Activated T-cell treated with anti-CD3 and anti-CD28 coated beads, Interleukin-2, amount 50 U/mL, for 4 hours (primary cell): ENCODE measurements at regions not wholly inside any gene's neighbourhood (a gene's known extent, or its start where the extent isn't known, plus 50 kb on each side); places are given as distances from the start of the nearest gene placed in this dataset.

ENCODE experiments used
- ATAC-seq, 2 donors: fragments of 200-7000 bp; cut with Tn5 transposase; one replicate each; pipeline ENCODE4 v1.10.0; 2021
- DNase-seq: peaks from one replicate; pipeline ENCODE4 v3.0.0-alpha.2; 2020
- H3K27me3 Mint-ChIP-seq: one replicate; pipeline ENCODE4 v1.8.0; 2021; ENCODE audit warnings: low read depth, mixed read lengths
- H3K36me3 Mint-ChIP-seq: one replicate; pipeline ENCODE4 v1.8.0; 2022; ENCODE audit warnings: mixed read lengths; ENCODE audit not compliant: insufficient read depth
- H3K4me1 Mint-ChIP-seq: one replicate; pipeline ENCODE4 v1.8.0; 2021; ENCODE audit warnings: low read depth, mixed read lengths
- H3K4me3 Mint-ChIP-seq: one replicate; pipeline ENCODE4 v1.8.0; 2021; ENCODE audit warnings: mild to moderate bottlenecking, moderate library complexity, mixed read lengths
- H3K9me3 Mint-ChIP-seq: one replicate; pipeline ENCODE4 v1.8.0; 2021; ENCODE audit warnings: mixed read lengths

DNA sequence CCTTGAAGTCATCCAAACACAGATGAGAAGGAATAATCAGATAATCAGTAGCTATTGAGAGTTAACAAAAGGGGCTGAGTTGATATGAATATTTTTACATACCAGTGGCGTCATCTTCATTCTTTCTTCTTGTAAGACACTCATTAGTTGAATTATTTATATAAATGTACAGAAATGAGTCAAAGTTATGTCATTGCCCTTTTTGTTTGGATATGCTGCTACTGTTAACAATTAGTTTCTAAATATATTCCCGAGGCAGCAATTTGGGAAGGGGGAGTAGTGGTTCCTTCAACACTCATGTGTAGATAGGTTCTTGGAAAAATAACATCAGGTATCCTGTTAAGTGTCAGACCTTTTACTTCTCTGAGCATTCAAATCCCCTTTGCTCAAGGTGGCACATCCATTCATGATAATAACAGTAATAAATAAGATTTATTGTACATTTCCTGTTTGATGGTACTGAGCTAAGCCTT lies 436.6 kb downstream of the SPRY1 start:
- no peaks in the 10 kb centered on the region for H3K4me1 Mint-ChIP-seq
- no peaks in the 10 kb centered on the region for H3K27me3 Mint-ChIP-seq
- H3K4me3 Mint-ChIP-seq: no peak overlapping the region
- DNase-seq: no peak
- no peaks in the 10 kb centered on the region for H3K36me3 Mint-ChIP-seq
- ATAC-seq: no peak
- no peaks in the 10 kb centered on the region for H3K9me3 Mint-ChIP-seq

DNA sequence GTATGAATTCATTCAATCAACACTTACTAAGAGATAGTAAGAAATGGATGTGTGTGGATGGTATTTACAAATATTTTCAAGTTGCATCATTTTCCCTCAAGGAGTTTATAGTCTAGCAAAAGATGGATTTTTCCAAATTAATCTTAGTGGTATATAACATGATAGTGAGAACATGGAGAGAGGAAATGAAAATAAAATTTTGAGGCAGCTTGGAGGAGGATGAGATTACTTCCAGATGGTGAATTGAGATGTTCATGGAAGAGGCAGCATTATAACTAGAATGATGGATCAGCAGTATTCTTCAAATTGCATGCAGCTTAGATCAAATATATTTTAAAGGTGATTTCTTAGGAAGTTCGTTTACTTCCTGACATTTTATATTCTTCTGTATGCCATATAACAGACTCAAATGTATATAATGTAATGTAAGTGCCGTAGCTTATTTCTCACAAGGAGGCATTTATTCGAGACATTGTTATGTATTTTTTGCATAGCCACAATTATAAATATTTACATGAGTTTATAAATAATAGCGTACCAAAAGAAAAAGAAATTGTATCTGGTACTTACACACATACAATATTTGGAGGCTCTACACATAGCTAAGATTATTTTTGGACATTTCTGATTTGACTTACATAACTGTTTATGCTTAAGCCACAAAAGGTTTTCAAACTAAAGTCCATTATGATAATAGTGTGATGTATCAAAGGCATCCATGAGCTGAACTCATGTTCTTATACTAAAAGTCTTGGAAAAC lies 439.4 kb downstream of the SPRY1 start:
- Mint-ChIP-seq H3K36me3 (no peaks in the 10 kb centered on the region), H3K27me3 (no peaks in the 10 kb centered on the region), H3K9me3 (no peaks in the 10 kb centered on the region), H3K4me1 (no peaks in the 10 kb centered on the region), H3K4me3 (no peak overlapping the region)
- ATAC-seq (no peak), DNase-seq (no peak)

DNA sequence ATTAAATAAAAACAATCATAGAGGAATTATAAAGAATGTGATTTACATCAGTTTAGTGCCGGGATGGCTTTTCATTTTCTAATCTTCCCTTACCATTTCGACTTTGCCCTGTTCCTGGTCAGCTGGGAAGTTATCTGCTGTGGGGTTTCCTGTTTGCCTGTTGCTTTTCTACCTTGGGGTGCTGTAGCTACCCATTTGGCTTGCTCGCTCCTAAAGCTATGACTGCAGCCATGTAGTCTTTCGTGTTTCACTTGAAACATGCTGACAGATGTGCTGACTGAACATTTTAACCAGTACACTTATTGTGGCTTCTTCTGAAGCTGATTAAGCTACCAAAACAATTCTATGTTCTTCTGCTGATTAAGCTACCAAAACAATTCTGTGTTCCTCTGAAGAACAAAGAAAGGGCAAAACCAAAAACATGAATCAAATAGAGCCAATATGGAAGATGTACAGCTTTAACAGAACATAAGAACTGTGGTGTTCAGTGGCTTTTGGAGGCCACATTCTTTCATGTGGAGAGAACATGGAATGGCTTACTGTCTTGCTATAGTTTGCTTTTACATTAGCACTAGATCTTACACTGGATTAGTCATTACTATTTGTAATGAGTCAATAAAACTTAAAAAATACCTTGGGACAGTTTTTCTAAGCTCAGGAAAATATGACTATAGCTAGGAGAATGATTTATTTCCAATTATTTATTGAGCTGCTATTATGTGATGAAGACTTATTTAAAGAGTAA lies 440.4 kb downstream of the SPRY1 start:
- no peaks in the 10 kb centered on the region for H3K9me3 Mint-ChIP-seq
- H3K36me3 Mint-ChIP-seq: no peaks in the 10 kb centered on the region
- ATAC-seq (no peak), DNase-seq (no peak)
- H3K27me3 Mint-ChIP-seq: no peaks in the 10 kb centered on the region
- H3K4me3 Mint-ChIP-seq: no peak overlapping the region
- H3K4me1 Mint-ChIP-seq: no peaks in the 10 kb centered on the region

DNA sequence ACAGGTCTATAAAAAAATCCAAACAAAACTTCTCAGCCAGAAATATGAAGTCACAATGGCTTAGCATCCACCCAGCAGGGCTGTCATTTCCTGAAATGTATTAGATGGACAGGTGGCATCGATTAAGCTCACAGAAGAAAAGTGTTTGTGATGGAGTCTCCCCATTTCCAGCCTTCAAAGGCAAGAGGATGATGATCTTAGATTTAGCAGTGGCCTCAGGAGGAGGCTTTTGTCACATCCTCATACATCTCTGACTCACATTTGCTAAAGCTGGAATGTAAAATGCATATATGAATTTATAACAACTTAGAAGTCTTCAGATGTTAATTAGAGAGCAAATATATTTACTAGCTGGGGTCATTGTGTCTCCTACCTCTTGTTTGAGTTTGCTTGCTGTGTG lies 441.9 kb downstream of the SPRY1 start:
- Mint-ChIP-seq H3K9me3 (no peaks in the 10 kb centered on the region), H3K36me3 (no peaks in the 10 kb centered on the region), H3K27me3 (no peaks in the 10 kb centered on the region), H3K4me3 (no peak overlapping the region), H3K4me1 (no peaks in the 10 kb centered on the region)
- ATAC-seq: no peak
- no peak for DNase-seq

DNA sequence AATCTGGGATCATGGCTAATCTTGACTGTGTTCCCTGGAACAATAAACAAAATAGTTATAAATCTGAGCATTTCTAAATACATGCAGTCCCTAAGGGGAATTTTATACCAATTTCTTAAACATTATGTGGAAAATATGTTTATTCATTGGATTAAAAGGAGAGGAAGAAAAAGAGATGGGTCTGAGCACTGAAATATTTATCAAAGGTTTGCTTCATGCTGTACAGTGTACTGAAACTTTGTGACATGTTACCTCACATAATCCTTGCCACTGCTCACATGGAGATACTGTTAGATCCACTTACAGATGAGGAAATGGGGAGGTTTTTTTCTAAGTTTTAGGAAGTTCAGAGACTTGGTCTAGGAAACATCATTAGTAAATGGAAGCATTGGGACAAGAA lies 443.6 kb downstream of the SPRY1 start:
- Mint-ChIP-seq H3K27me3 (no peaks in the 10 kb centered on the region), H3K4me3 (no peak overlapping the region), H3K9me3 (no peaks in the 10 kb centered on the region), H3K4me1 (no peaks in the 10 kb centered on the region), H3K36me3 (no peaks in the 10 kb centered on the region)
- ATAC-seq (no peak), DNase-seq (no peak)

DNA sequence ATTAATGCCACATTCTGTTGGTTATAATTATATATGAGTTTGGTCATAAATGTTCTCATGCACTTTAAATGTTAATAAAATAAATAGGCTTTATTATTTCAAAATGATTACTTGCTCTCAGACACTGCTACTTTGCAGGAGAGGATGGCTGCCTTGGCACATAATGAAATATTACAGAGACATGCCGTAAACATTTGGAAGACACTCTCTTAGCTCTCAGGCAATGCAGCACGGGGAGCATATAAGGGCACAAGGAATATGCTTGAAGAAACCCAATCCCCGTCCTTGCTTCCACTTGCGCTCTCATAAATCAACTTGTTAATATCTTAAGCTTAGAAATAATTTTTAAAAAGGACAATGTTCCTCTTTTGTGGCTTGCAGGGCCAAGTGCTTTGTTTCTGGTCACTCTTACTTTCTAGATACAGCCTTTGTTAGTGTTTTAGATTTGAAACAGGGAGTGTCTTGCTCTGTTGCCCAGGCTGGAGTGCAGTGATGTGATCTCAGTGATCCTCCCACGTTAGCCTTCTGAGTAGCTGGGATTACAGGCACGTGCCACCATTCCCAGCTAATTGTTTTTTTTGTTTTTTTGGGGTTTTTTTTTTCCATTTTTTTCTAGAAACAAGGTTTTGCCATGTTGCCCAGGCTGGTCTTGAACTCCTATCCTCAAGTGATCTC lies 445.0 kb downstream of the SPRY1 start:
- ATAC-seq: no peak
- Mint-ChIP-seq H3K36me3 (no peaks in the 10 kb centered on the region), H3K4me1 (no peaks in the 10 kb centered on the region), H3K27me3 (no peaks in the 10 kb centered on the region), H3K4me3 (no peak overlapping the region), H3K9me3 (no peaks in the 10 kb centered on the region)
- DNase-seq: no peak

DNA sequence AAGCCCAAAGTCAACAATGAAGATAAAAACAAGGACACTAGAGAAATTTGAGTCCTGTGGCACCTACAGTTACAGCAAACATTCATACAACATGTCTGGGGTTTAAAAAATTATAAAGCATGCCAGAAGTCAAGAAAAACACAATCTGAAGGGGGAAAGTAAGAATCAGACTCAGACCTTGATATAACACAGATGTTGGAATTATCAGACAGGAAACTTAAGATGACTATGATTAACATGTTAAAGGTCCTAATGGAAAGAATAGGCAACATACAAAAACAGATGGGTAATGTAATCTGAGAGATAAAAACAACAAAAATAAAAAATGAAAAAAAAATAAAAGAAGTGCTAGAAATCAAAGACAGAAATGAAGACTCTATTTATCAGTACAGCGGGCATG lies 446.5 kb downstream of the SPRY1 start:
- Mint-ChIP-seq H3K4me3 (no peak overlapping the region), H3K4me1 (no peaks in the 10 kb centered on the region), H3K9me3 (no peaks in the 10 kb centered on the region), H3K27me3 (no peaks in the 10 kb centered on the region), H3K36me3 (no peaks in the 10 kb centered on the region)
- ATAC-seq (no peak), DNase-seq (no peak)

DNA sequence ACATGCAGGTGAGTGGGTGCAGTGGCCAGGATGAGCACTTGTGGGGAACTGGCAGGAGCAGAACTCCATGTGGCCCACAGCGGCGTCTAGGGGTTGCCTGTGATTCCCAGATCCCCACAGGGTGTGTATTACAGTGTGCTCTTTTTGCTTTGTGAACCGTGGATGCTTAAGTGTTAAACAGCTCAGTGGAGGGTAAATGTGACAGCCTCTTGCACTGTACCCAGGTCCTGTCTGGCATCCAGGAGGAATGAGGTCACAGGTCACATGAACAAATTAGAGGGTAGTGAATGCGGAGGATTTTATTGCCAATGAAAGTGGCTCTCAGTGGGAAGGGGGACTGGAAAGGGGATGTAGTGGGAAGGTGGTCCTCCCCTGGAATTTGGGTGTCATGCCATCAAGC lies 447.8 kb downstream of the SPRY1 start:
- Mint-ChIP-seq H3K4me1 (no peaks in the 10 kb centered on the region), H3K9me3 (no peaks in the 10 kb centered on the region), H3K4me3 (no peak overlapping the region), H3K27me3 (no peaks in the 10 kb centered on the region), H3K36me3 (no peaks in the 10 kb centered on the region)
- DNase-seq (no peak), ATAC-seq (no peak)

DNA sequence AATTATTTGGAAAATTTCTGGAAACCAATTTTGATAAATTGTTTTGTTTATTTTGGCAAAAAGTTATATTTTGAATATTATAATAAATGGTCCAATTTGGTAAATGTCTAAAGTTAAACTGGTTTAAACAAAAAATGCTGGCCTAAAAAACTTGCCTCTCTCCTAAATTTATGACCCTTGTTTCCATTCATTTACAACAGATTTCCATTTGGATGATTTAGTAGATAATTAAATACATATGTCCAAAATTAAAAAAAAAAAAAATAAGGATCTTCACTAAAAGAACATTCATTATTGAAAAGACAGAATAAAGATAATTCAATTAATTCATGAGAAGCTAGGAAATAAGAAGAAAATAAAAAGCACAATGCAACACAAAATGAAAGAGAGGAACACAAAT lies 449.5 kb downstream of the SPRY1 start:
- Mint-ChIP-seq H3K4me1 (no peaks in the 10 kb centered on the region), H3K36me3 (no peaks in the 10 kb centered on the region), H3K9me3 (no peaks in the 10 kb centered on the region), H3K27me3 (no peaks in the 10 kb centered on the region), H3K4me3 (no peak overlapping the region)
- ATAC-seq: no peak
- DNase-seq: no peak

DNA sequence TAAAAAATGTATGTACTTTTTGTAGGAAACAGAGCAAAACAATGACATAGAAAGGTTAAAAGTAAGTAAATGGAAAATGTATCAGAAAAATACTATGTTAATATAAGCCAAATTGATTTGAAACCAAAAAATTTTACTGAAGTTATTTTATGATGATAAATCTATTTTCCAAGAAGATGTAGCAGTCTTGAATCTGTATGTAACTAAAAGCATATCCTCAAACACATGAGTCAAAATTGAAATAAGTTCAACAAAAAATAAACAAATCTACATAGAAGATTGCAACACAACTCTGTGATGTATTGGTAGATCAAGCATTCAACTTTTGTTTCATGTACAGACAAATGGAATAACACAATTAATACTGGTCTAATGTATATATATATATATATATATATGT lies 450.0 kb downstream of the SPRY1 start:
- no peak overlapping the region for H3K4me3 Mint-ChIP-seq
- ATAC-seq (no peak), DNase-seq (no peak)
- no peaks in the 10 kb centered on the region for H3K4me1 Mint-ChIP-seq
- no peaks in the 10 kb centered on the region for H3K36me3 Mint-ChIP-seq
- H3K27me3 Mint-ChIP-seq: no peaks in the 10 kb centered on the region
- H3K9me3 Mint-ChIP-seq: no peaks in the 10 kb centered on the region

DNA sequence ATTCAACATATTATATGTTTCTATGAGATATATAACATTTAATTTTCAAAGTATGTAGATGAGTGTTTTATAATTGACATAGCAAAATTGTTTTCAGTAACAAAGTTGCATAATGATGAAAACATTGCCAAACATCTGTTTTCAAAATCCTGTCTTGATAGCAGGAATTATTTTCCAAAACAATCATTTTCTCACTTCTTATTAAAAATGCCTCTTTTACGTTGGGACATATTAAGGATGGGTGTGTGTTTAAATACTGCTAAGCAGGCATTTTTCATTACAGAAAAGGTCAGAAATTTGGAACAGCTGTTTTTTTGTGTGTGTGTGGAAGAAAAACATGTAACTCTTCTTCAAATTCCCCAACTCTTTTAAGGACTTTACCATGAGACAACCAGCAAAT lies 452.0 kb downstream of the SPRY1 start:
- no peak for DNase-seq
- H3K4me3 Mint-ChIP-seq: no peak overlapping the region
- no peaks in the 10 kb centered on the region for H3K4me1 Mint-ChIP-seq
- ATAC-seq: no peak
- H3K27me3 Mint-ChIP-seq: no peaks in the 10 kb centered on the region
- no peaks in the 10 kb centered on the region for H3K36me3 Mint-ChIP-seq
- H3K9me3 Mint-ChIP-seq: no peaks in the 10 kb centered on the region

DNA sequence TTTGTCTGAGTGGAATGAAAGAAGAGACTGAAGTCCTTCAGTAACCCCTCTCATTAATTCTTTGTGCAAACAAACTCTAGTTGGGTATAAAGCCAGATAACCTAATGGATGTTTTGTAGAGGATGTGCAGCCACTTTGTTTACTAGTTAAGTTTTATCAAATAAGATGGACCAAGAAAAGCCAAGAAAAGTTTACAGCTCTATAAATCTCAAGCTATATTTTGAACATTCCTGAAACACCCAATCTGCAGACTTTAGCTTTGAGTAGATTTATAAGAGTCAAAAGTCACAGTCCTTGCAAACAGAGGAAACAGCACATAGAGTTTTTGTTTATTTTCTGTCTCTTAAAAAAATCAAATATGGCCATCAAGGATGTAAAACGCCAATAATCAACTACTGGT lies 452.9 kb downstream of the SPRY1 start:
- DNase-seq (no peak), ATAC-seq (no peak)
- no peaks in the 10 kb centered on the region for H3K27me3 Mint-ChIP-seq
- H3K4me1 Mint-ChIP-seq: no peaks in the 10 kb centered on the region
- no peaks in the 10 kb centered on the region for H3K9me3 Mint-ChIP-seq
- H3K36me3 Mint-ChIP-seq: no peaks in the 10 kb centered on the region
- H3K4me3 Mint-ChIP-seq: no peak overlapping the region

DNA sequence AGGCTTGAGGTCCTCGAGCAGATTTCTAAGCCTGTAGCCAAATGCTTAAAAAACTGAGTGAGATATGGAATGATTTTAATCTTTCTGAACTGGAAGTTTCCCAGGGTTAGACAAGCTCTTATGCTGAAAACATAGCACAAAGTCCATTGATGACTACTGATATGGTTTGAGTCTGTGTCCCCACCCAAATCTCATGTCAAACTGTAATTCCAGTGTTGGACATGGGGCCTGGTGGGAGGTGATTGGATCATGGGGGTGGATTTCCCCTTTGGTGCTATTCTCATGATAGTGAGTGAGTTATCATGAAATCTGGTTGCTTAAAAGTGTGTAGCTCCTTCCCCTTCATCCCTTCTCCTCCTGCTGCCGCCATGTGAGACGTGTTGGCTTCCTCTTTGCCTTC lies 454.9 kb downstream of the SPRY1 start:
- no peaks in the 10 kb centered on the region for H3K9me3 Mint-ChIP-seq
- DNase-seq (no peak), ATAC-seq (no peak)
- no peaks in the 10 kb centered on the region for H3K4me1 Mint-ChIP-seq
- no peaks in the 10 kb centered on the region for H3K36me3 Mint-ChIP-seq
- no peak overlapping the region for H3K4me3 Mint-ChIP-seq
- H3K27me3 Mint-ChIP-seq: no peaks in the 10 kb centered on the region

DNA sequence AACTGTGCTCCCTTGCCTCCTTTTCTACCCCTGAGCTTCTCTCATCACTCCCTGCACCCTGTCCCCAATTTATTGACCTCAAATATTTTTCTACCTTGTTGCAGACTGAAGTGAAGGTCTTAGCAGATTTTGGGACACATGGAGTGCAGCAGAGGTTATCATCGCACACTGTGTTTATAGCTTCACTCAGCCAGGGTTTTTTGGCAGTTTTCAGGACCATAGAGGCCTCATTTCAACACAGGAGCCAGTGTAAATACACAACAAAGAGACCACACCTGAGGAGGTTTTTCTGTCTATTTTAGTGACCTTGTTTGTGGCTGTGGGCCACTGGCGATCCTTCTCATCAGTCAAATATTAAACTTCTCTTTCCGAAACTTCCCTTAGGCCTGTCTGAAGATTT lies 457.1 kb downstream of the SPRY1 start:
- H3K9me3 Mint-ChIP-seq: no peaks in the 10 kb centered on the region
- DNase-seq: no peak
- ATAC-seq: no peak
- H3K36me3 Mint-ChIP-seq: no peaks in the 10 kb centered on the region
- no peaks in the 10 kb centered on the region for H3K27me3 Mint-ChIP-seq
- no peaks in the 10 kb centered on the region for H3K4me1 Mint-ChIP-seq
- no peak overlapping the region for H3K4me3 Mint-ChIP-seq
